Activated CD4-positive, alpha-beta T cell treated with anti-CD3 and anti-CD28 coated beads, Interleukin-2, amount 50 U/mL, for 4 hours (primary cell): ENCODE measurements at regions not wholly inside any gene's neighbourhood (a gene's known extent, or its start where the extent isn't known, plus 50 kb on each side); places are given as distances from the start of the nearest gene placed in this dataset.

Experiments
- DNase-seq, 2 experiments: peaks; one replicate each; pipeline ENCODE4 v3.0.0-alpha.2; 2020

- DNase-seq: no peak
These were observed 123.0 kb downstream of the RPS29 start for GRCh38 chr14:49463146-49463545.

- DNase-seq: peak; percentile 32 to 42
These were observed 124.4 kb downstream of the RPS29 start for GRCh38 chr14:49461529-49462401.

- no peak for DNase-seq
These were observed 125.5 kb downstream of the RPS29 start for GRCh38 chr14:49460662-49461061.

- no peak for DNase-seq
These were observed 129.6 kb downstream of the RPS29 start for GRCh38 chr14:49456589-49456988.

- DNase-seq: no peak
These were observed 134.2 kb downstream of the RPS29 start for GRCh38 chr14:49451938-49452337.

- no peak for DNase-seq
These were observed 136.4 kb downstream of the RPS29 start for GRCh38 chr14:49449749-49450148.

GRCh38 chr14:49447540-49448107, 138.6 kb downstream of the RPS29 start:
- DNase-seq: no peak

- no peak for DNase-seq
These were observed 139.4 kb downstream of the RPS29 start for GRCh38 chr14:49446801-49447200.

GRCh38 chr14:49438256-49438770, 147.9 kb downstream of the RPS29 start:
- DNase-seq: no peak

GRCh38 chr14:49428076-49428475, 158.1 kb downstream of the RPS29 start:
- no peak for DNase-seq

GRCh38 chr14:49427117-49427516, 159.1 kb downstream of the RPS29 start:
- DNase-seq: no peak

- DNase-seq: no peak
These were observed 160.3 kb downstream of the RPS29 start for GRCh38 chr14:49425921-49426320.

- no peak for DNase-seq
These were observed 161.5 kb downstream of the RPS29 start for GRCh38 chr14:49424436-49425331.

- no peak for DNase-seq
These were observed 166.0 kb downstream of the RPS29 start for GRCh38 chr14:49420201-49420600.

- DNase-seq: no peak
These were observed 167.4 kb downstream of the RPS29 start for GRCh38 chr14:49418789-49419188.

- no peak for DNase-seq
These were observed 168.4 kb downstream of the RPS29 start for GRCh38 chr14:49417790-49418189.

- no peak for DNase-seq
These were observed 177.8 kb downstream of the RPS29 start for GRCh38 chr14:49408187-49408933.

GRCh38 chr14:49405291-49405690, 180.9 kb downstream of the RPS29 start:
- DNase-seq: no peak

- no peak for DNase-seq
These were observed 184.8 kb downstream of the RPS29 start for GRCh38 chr14:49401373-49401772.

- no peak for DNase-seq
These were observed 189.4 kb downstream of the RPS29 start for GRCh38 chr14:49396801-49397200.

- DNase-seq: no peak
These were observed 204.4 kb downstream of the RPS29 start for GRCh38 chr14:49381778-49382177.

- DNase-seq: no peak
These were observed 218.5 kb downstream of the RPS29 start for GRCh38 chr14:49367696-49368095.
